ENCODE measurements at regions not wholly inside any gene's neighbourhood (a gene's known extent, or its start where the extent isn't known, plus 50 kb on each side); places are given as distances from the start of the nearest gene placed in this dataset.

GRCh38 chr6:6533176-6533575 is 55.3 kb upstream of the LY86 start:
- intact Hi-C loops (cut with DNase I), result no loop called here
- 46 to 68% (median 57%) methylated on average over 3 of the region's 3 CpGs for WGBS, 3 donors
- Histone ChIP-seq H3K4me3 (no peak overlapping the region), H3K9me3 (no peaks in the 10 kb centered on the region), H3K36me3 (no peaks in the 10 kb centered on the region), H3K27me3 (no peaks in the 10 kb centered on the region), H3K4me1 (ENCODE audit: insufficient read depth) (no peaks in the 10 kb centered on the region), H3K27ac (no peak overlapping the region)
- no peak for DNase-seq
- TF ChIP-seq CTCF (IDR thresholded peaks at IDR 0.05) (no peak), EP300 (IDR thresholded peaks at IDR 0.05) (no peak), POLR2A (IDR thresholded peaks at IDR 0.05) (no peak)

- intact Hi-C loops (cut with DNase I), result no loop called here
- Histone ChIP-seq H3K9me3 (no peaks in the 10 kb centered on the region), H3K27ac (no peak overlapping the region), H3K4me3 (no peak overlapping the region), H3K36me3 (no peaks in the 10 kb centered on the region), H3K4me1 (ENCODE audit: insufficient read depth) (no peaks in the 10 kb centered on the region), H3K27me3 (no peaks in the 10 kb centered on the region)
- TF ChIP-seq POLR2A (IDR thresholded peaks at IDR 0.05) (no peak), CTCF (IDR thresholded peaks at IDR 0.05) (no peak), EP300 (IDR thresholded peaks at IDR 0.05) (no peak)
- WGBS, 3 donors, result 88 to 93% (median 92%) methylated on average over 16 of the region's 16 CpGs
- no peak for DNase-seq
Measured at GRCh38 chr6:6534399-6534798, 54.1 kb upstream of the LY86 start.

GRCh38 chr6:6537488-6538260 is 50.8 kb upstream of the LY86 start:
- WGBS, 3 donors, result 80 to 100% (median 80%) methylated on average over 1 of the region's 1 CpG
- Histone ChIP-seq H3K9me3 (no peaks in the 10 kb centered on the region), H3K4me1 (ENCODE audit: insufficient read depth) (no peaks in the 10 kb centered on the region), H3K36me3 (no peaks in the 10 kb centered on the region), H3K27me3 (no peaks in the 10 kb centered on the region), H3K4me3 (no peak overlapping the region), H3K27ac (no peak overlapping the region)
- DNase-seq, result no peak
- intact Hi-C loops (cut with DNase I), result no loop called here
- no peak for TF ChIP-seq CTCF (IDR thresholded peaks at IDR 0.05)
- TF ChIP-seq POLR2A (IDR thresholded peaks at IDR 0.05), result no peak
- no peak for TF ChIP-seq EP300 (IDR thresholded peaks at IDR 0.05)

GRCh38 chr6:6538261-6538660 is 50.3 kb upstream of the LY86 start:
- no peaks in the 10 kb centered on the region for H3K4me1 ChIP-seq (ENCODE audit: insufficient read depth)
- no peaks in the 10 kb centered on the region for H3K36me3 ChIP-seq
- no peak overlapping the region for H3K27ac ChIP-seq
- H3K4me3 ChIP-seq, result no peak overlapping the region
- H3K27me3 ChIP-seq, result no peaks in the 10 kb centered on the region
- intact Hi-C loops (cut with DNase I), result no loop called here
- DNase-seq, result no peak
- TF ChIP-seq POLR2A (IDR thresholded peaks at IDR 0.05) (no peak), CTCF (IDR thresholded peaks at IDR 0.05) (no peak), EP300 (IDR thresholded peaks at IDR 0.05) (no peak)
- H3K9me3 ChIP-seq, result no peaks in the 10 kb centered on the region
- WGBS, 3 donors, result 17 to 29% (median 28%) methylated on average over 4 of the region's 4 CpGs
